HEK293 (cell line): ENCODE measurements at regions not wholly inside any gene's neighbourhood (a gene's known extent, or its start where the extent isn't known, plus 50 kb on each side); places are given as distances from the start of the nearest gene placed in this dataset.

Experiments
- CTCF ChIP-seq: fragments of 450-650 bp; formaldehyde crosslinking; IDR thresholded peaks from 2 replicates; pipeline ENCODE4 v1.5.1; 2016; ENCODE audit warnings: missing biosample characterization, missing genetic modification characterization
- SETDB1 ChIP-seq: IDR thresholded peaks from one replicate; pipeline ENCODE4 v1.6.1; 2017; ENCODE audit warnings: mild to moderate bottlenecking, low read length, moderate library complexity, mixed read lengths; ENCODE audit not compliant: insufficient read length
- ZNF114 ChIP-seq: fragments of 450-650 bp; formaldehyde crosslinking; IDR thresholded peaks from 2 replicates; pipeline ENCODE4 v1.5.0; 2017; ENCODE audit warnings: missing biosample characterization, missing genetic modification characterization

GRCh38 chr12:24534622-24535021, 414.3 kb downstream of the BCAT1 start:
- no peak for TF ChIP-seq ZNF114 (tag by site-specific recombination)
- no peak for TF ChIP-seq SETDB1
- no peak for TF ChIP-seq CTCF
